Fibroblast of pulmonary artery (primary cell): ENCODE measurements at regions not wholly inside any gene's neighbourhood (a gene's known extent, or its start where the extent isn't known, plus 50 kb on each side); places are given as distances from the start of the nearest gene placed in this dataset.
"Not testable (repeated sequence)": the region's sequence is repeated elsewhere in the genome, so short reads cannot be mapped to it uniquely, and the experiment has no call there.

Experiments used
- DNase-seq: peaks from one replicate; pipeline ENCODE4 v3.0.0-alpha.2; 2010; ENCODE audit warnings: low read depth
- H3K4me3 ChIP-seq: replicated peaks from 2 replicates; pipeline ENCODE4 v1.5.1; 2011; ENCODE audit warnings: low read depth, mild to moderate bottlenecking, control low read depth, low read length, moderate library complexity
- TF ChIP-seq, protein P1 (sequence below): IDR thresholded peaks from 2 replicates; pipeline ENCODE4 v1.5.1; 2011; ENCODE audit warnings: mild to moderate bottlenecking, control low read depth, low read length, inconsistent platforms; ENCODE audit errors: missing control alignments

DNA sequence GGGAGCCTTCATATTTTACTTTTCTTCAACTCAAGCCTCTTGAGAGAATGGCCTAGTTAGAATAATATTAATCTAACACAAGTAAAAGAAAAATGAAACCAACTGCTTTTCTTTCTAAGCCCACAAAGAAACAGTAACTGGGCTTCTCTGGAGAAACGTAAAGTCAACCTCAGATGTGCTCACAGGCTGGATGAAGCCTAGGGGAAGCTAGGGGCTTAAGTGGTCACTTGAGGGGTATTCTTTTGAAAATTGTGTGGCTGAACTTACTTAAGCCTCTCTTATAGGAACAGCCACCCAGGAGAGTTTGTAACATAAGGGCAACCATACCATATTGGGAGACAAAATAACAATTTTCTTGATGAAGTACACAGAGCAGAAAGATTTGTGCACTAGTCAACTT lies 279.0 kb downstream of the SPRY1 start:
- no peak for DNase-seq
- H3K4me3 ChIP-seq: no peak overlapping the region
- TF ChIP-seq, protein P1, sequence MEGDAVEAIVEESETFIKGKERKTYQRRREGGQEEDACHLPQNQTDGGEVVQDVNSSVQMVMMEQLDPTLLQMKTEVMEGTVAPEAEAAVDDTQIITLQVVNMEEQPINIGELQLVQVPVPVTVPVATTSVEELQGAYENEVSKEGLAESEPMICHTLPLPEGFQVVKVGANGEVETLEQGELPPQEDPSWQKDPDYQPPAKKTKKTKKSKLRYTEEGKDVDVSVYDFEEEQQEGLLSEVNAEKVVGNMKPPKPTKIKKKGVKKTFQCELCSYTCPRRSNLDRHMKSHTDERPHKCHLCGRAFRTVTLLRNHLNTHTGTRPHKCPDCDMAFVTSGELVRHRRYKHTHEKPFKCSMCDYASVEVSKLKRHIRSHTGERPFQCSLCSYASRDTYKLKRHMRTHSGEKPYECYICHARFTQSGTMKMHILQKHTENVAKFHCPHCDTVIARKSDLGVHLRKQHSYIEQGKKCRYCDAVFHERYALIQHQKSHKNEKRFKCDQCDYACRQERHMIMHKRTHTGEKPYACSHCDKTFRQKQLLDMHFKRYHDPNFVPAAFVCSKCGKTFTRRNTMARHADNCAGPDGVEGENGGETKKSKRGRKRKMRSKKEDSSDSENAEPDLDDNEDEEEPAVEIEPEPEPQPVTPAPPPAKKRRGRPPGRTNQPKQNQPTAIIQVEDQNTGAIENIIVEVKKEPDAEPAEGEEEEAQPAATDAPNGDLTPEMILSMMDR: no peak

DNA sequence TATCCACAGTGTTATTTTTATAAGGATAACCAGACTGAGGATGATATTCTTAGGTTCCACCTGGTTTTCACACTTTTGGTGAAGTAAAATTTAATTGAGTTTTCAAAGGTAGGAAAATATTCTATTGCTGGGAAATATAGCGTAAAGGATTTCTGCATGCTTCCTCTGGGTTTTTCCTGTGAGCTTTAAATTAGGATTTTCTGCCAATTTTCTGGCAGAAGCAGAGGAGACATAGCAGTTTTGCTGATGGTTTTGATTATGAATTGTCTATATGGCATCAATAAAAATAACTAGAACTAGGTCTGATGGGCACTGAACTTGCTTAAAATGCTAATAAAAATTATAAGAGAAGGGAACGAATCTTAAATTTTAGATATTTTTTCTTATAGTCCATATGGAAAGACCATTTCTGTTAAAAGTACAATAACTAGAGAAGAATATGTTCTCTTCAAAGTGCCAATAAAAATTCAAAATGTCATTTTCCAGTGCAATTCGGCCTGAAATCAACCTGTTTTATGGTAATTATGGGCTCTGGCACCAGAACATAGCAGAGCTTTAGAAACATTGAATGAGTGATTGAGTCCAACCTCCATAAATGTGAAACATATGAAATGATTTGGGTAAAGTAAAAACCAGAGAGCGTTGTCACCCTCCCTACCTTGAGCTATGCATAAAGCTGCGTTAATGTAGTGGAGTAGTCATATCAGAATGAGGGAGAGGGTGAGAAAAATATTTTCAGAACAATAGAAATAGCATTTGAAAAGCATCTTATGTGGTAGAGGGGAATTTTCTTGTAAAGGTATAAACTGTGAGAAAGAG lies 279.7 kb downstream of the SPRY1 start:
- no peak for DNase-seq
- no peak overlapping the region for H3K4me3 ChIP-seq
- TF ChIP-seq, protein P1: no peak

DNA sequence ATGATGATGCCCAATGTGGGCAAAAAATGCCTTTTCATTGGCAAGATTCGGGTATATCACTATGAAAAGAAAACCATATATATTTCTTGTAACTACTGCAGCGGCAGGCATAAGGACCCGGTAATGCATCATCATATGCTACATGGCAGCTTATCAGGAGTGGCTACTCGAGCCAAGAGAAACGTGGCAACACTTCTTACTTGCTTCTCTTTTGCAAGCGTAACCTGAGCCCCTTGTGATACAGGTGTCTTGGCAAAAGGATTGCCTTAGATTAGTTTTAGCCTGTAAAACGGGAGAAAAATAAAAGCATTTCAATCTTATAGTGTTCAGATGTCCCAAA lies 280.3 kb downstream of the SPRY1 start:
- no peak for DNase-seq
- TF ChIP-seq, protein P1: no peak
- no peak overlapping the region for H3K4me3 ChIP-seq

DNA sequence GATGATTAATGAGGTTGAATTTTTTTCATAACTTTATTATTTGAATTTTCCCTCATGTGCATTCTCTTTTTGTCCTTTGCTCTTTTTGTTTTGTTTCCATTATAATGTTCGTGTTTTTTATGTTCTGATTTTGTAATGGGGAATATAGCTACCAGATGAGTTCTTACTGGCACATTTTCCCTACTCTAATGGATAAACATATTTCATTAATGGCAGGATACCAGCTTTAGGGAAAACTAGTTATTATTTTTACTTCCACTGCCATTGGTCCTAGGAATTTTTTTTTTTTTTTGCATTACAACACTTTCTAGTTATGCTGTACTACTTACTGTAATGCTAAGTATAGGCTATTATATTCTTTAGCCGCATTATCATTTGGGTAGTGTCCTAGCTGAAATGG lies 286.3 kb downstream of the SPRY1 start:
- TF ChIP-seq, protein P1: no peak
- no peak for DNase-seq
- H3K4me3 ChIP-seq: no peak overlapping the region

DNA sequence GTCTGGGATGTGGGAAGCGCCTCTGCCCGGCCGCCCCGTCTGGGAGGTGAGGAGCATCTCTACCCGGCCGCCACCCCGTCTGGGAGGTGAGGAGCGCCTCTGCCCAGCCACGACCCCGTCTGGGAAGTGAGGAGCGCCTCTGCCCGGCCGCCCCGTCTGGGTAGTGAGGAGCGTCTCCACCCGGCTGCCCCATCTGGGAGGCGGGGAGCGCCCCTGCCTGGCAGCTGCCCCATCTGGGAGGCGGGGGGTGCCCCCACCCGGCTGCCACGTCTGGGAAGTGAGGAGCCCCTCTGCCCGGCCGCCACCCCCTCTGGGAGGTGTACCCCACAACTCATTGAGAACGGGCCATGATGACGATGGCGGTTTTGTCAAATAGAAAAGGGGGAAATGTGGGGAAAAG lies 288.3 kb downstream of the SPRY1 start:
- H3K4me3 ChIP-seq, DNase-seq: not testable (repeated sequence)

DNA sequence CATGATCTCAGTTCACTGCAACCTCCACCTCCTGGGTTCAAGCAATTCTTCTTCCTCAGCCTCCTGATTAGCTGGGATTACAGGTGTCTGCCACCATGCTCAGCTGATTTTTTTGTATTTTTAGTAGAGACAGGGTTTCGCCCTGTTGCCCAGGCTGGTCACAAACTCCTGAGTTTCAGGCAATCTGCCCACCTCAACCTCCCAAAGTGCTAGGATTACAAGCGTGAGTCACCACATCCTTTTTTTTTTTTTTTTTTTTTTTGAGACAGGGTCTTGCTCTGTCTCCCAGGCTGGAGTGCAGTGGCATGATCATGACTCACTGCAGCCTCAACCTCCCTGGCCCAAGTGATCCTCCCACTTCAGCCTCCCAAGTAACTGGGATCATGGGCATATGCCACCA lies 298.9 kb downstream of the SPRY1 start:
- not testable (repeated sequence) for DNase-seq

DNA sequence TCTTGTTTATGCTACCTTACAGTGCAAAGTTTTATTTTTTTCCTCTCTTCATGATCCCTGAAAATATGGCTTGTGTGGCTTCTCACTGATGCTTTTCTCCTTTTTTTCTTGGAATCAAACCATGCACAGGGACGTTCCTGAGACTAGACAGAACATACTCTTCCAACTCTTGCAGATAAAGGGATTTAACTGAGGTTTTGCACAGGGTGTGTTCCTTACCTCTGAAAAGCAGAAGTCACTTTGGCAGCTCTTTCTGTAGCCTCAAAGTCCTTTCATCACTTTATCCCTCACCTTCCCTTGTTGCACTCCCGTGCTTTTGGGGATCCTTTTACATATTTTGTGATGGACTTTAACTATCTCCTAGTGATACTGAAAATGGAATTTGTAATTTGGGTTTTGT lies 300.1 kb downstream of the SPRY1 start:
- no peak for DNase-seq
- TF ChIP-seq, protein P1: no peak
- H3K4me3 ChIP-seq: no peak overlapping the region

More for the DNA sequence above, 298.9 kb downstream of the SPRY1 start:
- H3K4me3 ChIP-seq: not testable (repeated sequence)

DNA sequence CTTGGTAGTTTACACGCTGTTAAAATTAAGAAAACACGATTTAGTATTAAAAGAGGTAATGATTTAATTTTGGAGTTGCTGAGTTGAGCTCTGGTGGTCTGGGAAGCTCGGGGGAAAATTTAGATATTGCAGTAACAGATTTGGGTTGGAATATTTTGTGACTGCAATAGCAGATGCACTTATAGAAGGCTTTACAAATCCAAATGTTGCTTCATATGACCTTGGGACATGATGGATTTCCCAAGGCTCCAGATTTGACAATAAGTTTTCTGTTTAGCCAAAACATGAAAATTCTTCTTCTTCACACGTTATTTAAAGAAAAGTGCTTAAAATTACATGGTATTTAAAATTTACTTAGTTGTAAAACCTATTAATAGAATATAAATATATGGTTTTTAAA lies 302.0 kb downstream of the SPRY1 start:
- no peak for DNase-seq
- TF ChIP-seq, protein P1: no peak
- H3K4me3 ChIP-seq: no peak overlapping the region
